Liver (tissue), 3 donors: ENCODE measurements at regions not wholly inside any gene's neighbourhood (a gene's known extent, or its start where the extent isn't known, plus 50 kb on each side); places are given as distances from the start of the nearest gene placed in this dataset.

Source experiments
- JUND ChIP-seq, 2 donors: IDR thresholded peaks; 2 replicates each; pipeline ENCODE4 v1.6.1; 2016; ENCODE audit warnings: antibody characterized with exemption in 2 of 2
- NR2F2 ChIP-seq: IDR thresholded peaks from 2 replicates; pipeline ENCODE4 v1.6.1; 2016; ENCODE audit warnings: antibody characterized with exemption
- RAD21 ChIP-seq, 2 donors: IDR thresholded peaks; 2 replicates each; pipeline ENCODE4 v1.6.1; 2016; ENCODE audit warnings: antibody characterized with exemption in 2 of 2, mild to moderate bottlenecking in 2 of 2
- TAF1 ChIP-seq: conservative IDR thresholded peaks from 2 replicates; pipeline ENCODE4 v1.6.1; 2016; ENCODE audit warnings: antibody characterized with exemption, mild to moderate bottlenecking
- YY1 ChIP-seq: IDR thresholded peaks from 2 replicates; pipeline ENCODE4 v1.6.1; 2016; ENCODE audit warnings: antibody characterized with exemption, mild to moderate bottlenecking
- TF ChIP-seq, protein P1 (sequence below): fragments of 150-350 bp; IDR thresholded peaks from 2 replicates; pipeline ENCODE4 v1.5.1; 2017; ENCODE audit warnings: improper control_type of control experiment, low read depth, low read length; ENCODE audit not compliant: missing input control
- TF ChIP-seq, protein P2 (sequence below): IDR thresholded peaks from 2 replicates; pipeline ENCODE4 v1.6.1; 2016; ENCODE audit warnings: antibody characterized with exemption
- donor health status: healthy.
- donor health status: healthy.

DNA sequence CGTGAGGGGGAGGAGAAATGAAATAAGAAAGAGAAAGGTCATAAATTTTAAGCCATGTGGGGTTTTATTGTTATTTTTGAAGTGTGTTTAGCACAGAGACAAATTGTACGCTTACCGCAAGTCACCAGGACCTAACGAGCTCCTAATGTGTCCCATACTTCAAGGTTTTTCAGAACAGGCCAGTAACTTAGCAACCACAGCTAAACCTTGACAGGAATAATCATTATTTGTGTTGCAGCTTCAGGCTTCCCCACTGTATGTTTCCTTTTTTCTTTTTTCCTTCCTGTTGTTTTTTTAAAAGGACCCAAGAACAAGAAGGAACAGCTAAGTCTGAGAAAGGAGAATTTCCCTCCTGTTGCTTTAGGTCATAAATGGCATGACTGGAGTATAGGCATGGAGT, 160.8 kb downstream of the TUSC7 start:
- TF ChIP-seq, protein P1, sequence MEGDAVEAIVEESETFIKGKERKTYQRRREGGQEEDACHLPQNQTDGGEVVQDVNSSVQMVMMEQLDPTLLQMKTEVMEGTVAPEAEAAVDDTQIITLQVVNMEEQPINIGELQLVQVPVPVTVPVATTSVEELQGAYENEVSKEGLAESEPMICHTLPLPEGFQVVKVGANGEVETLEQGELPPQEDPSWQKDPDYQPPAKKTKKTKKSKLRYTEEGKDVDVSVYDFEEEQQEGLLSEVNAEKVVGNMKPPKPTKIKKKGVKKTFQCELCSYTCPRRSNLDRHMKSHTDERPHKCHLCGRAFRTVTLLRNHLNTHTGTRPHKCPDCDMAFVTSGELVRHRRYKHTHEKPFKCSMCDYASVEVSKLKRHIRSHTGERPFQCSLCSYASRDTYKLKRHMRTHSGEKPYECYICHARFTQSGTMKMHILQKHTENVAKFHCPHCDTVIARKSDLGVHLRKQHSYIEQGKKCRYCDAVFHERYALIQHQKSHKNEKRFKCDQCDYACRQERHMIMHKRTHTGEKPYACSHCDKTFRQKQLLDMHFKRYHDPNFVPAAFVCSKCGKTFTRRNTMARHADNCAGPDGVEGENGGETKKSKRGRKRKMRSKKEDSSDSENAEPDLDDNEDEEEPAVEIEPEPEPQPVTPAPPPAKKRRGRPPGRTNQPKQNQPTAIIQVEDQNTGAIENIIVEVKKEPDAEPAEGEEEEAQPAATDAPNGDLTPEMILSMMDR: no peak
- TF ChIP-seq JUND (IDR thresholded peaks at IDR 0.05) (no peak), TAF1 (no peak), RAD21 (IDR thresholded peaks at IDR 0.05) (no peak), YY1 (no peak), NR2F2 (no peak)
- TF ChIP-seq, protein P2, sequence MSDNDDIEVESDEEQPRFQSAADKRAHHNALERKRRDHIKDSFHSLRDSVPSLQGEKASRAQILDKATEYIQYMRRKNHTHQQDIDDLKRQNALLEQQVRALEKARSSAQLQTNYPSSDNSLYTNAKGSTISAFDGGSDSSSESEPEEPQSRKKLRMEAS: no peak
